Umbilical cord (tissue), 1 donor: ENCODE measurements at regions not wholly inside any gene's neighbourhood (a gene's known extent, or its start where the extent isn't known, plus 50 kb on each side); places are given as distances from the start of the nearest gene placed in this dataset.
"Not testable (repeated sequence)": the region's sequence is repeated elsewhere in the genome, so short reads cannot be mapped to it uniquely, and the experiment has no call there.

Source experiments
- DNase-seq: peaks from one replicate; pipeline ENCODE4 v3.0.0-alpha.2; 2015; ENCODE audit warnings: low spot score

GRCh38 chr13:109979676-109980075 is 193.3 kb upstream of the IRS2 start:
- DNase-seq = not testable (repeated sequence)

GRCh38 chr13:109979228-109979627 is 192.8 kb upstream of the IRS2 start:
- no peak for DNase-seq

- DNase-seq = no peak
These were observed 191.0 kb upstream of the IRS2 start for GRCh38 chr13:109977212-109977968.

GRCh38 chr13:109976206-109976997 is 190.0 kb upstream of the IRS2 start:
- DNase-seq = no peak

GRCh38 chr13:109974354-109974753 is 188.0 kb upstream of the IRS2 start:
- no peak for DNase-seq

GRCh38 chr13:109973279-109973678 is 186.9 kb upstream of the IRS2 start:
- no peak for DNase-seq

GRCh38 chr13:109971456-109972090 is 185.2 kb upstream of the IRS2 start:
- DNase-seq = no peak

- no peak for DNase-seq
These were observed 184.6 kb upstream of the IRS2 start for GRCh38 chr13:109971006-109971405.

GRCh38 chr13:109968876-109969577 is 182.6 kb upstream of the IRS2 start:
- no peak for DNase-seq

- peak; percentile 82 for DNase-seq
These were observed 177.7 kb upstream of the IRS2 start for GRCh38 chr13:109963960-109964563.

- DNase-seq = no peak
These were observed 177.0 kb upstream of the IRS2 start for GRCh38 chr13:109963384-109963783.

GRCh38 chr13:109959903-109960302 is 173.5 kb upstream of the IRS2 start:
- no peak for DNase-seq

- DNase-seq = no peak
These were observed 171.5 kb upstream of the IRS2 start for GRCh38 chr13:109957875-109958274.

GRCh38 chr13:109955598-109955997 is 169.2 kb upstream of the IRS2 start:
- peak; percentile 65 for DNase-seq

GRCh38 chr13:109954441-109954840 is 168.1 kb upstream of the IRS2 start:
- no peak for DNase-seq

- no peak for DNase-seq
These were observed 165.1 kb upstream of the IRS2 start for GRCh38 chr13:109951491-109951890.

GRCh38 chr13:109949397-109949796 is 163.0 kb upstream of the IRS2 start:
- DNase-seq = no peak

- peak; percentile 93 for DNase-seq
These were observed 160.6 kb upstream of the IRS2 start for GRCh38 chr13:109947006-109947405.

- DNase-seq = no peak
These were observed 159.0 kb upstream of the IRS2 start for GRCh38 chr13:109945206-109945960.

GRCh38 chr13:109941951-109942350 is 155.6 kb upstream of the IRS2 start:
- DNase-seq = no peak

- peak; percentile 74 for DNase-seq
These were observed 154.8 kb upstream of the IRS2 start for GRCh38 chr13:109941221-109941620.
